SKM-1 (cell line): ENCODE measurements at regions not wholly inside any gene's neighbourhood (a gene's known extent, or its start where the extent isn't known, plus 50 kb on each side); places are given as distances from the start of the nearest gene placed in this dataset.
"Not testable (repeated sequence)": the region's sequence is repeated elsewhere in the genome, so short reads cannot be mapped to it uniquely, and the experiment has no call there.

Source experiments
- DNase-seq: peaks from one replicate; lab custom pipeline; 2025; ENCODE audit not compliant: unreplicated experiment; lab: John Stamatoyannopoulos, UW

DNA sequence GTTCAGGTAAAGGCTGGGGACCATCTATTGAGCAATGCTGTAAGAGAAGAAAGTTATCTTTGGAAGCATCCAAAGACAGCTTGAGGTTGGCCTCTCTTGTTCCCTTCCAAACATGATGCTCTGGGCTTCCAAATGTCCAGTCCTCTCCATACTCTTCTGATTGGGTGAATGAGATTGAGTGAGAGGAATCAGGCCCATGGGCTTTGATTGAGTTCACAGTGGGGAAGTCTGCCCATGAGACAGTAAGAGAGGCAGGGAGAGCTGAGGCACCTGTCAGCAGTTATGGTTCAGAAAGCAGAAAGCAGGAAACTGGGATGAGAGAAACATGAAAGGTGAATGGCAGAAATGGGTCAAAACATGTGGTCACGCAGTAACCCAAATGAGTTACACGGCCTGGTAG lies 1006.9 kb downstream of the VRK1 start:
- no peak for DNase-seq

DNA sequence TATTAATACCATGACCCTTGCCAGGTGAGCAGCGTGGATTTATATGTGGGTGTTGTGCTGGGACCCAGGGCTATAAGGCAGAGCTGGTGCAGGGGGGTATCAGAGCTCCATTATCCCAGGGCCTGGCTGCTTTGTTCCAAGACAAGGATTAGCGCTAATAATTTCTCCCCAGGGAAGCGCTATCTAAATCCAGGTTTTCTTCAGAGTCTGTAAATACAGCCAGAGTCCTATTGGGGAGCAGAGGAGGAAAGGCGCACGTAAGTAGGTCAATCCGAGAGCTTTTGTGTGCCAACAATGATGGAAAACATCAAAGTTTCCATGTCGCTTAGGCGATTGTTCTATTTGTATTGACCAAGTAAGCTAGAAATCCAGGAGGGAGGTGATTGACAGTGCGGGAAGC lies 1009.7 kb downstream of the VRK1 start:
- no peak for DNase-seq

DNA sequence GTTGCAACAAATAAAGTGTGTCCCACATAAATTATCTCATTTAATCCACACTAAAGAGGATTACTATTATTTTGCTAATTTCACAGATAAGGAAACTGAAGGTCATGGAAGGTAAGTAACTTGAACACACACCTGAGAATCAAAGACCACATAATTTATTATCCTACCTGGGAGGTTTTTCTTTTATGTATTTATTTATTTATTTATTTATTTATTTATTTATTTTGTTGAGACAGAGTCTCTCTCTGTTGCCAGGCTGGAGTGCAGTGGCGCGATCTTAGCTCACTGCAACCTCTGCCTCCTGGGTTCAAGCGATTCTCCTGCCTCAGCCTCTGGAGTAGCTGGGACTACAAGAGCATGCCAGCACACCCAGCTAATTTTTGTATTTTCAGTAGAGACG lies 1011.4 kb downstream of the VRK1 start:
- DNase-seq = not testable (repeated sequence)

DNA sequence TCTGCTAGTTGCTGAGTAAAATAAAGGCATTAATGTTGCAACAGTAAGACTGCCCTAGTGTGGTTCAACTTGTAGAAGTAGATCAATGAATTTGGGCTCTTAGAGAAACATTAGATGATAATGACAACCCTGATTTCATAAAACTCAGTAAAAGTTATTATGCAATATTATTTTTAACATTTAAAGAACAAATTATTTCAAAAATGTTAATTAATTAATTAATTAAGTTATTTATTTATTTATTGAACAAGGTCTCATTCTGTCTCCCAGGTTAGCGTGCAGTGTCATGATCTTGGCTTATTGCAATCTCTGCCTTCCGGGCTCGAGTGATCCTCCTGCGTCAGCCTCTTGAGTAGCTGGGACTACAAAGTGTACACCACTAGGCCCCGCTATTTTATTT lies 1016.4 kb downstream of the VRK1 start:
- DNase-seq = no peak

DNA sequence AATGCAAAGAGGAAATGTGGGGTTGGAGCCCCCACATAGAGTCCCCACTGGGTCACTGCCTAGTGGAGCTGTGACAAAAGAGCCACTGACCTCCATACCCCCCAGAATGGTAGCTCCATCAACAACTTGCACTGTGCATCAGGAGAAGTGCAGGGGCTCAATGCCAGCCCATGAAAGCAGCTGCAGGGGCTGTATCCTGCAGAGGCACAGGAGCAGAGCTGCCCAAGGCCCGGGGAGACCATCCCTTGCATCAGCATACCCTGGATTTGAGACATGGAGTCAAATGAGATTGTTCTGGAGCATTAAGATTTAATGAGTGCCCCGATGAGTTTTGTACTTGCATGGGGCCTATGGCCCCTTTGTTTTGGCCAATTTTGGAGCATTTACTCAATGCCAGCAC lies 1023.6 kb downstream of the VRK1 start:
- DNase-seq = no peak

DNA sequence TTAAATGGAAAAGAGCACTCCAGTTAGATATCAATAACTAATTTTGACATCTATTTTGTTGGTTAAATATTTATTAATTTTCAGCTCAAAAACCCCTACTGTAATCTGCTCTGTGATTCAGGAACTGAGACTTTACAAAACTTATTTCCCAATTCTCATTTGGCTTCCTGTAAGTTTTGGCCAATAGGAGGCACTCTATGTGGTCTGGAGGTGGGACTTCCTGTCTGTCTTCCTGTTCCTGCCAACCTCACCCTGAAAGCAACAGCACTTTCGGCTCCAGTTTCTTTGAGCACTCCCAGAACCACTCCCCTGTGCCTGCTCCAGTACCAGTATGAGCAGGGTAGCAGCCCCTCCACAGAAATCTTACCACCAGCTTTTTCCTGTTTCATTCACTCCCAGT lies 1027.0 kb downstream of the VRK1 start:
- DNase-seq = no peak

DNA sequence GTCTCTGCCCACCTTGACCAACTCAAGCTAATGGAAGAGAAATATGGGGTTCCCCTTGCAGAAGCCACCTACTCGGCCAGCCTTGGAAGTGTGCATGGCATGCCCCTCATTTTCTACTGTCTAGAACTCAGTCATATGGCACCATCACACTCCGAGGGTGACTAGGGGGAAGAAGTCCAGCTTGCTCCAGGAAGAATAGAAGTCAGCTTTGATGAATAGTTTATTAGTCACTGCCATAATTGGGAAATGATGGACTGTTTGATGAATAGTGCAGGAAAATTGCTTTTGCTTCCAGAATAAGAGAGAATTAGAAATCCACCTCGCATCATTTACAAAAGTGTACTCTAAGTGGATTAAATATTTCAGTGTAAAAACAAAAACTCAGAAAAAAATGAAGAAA lies 1030.6 kb downstream of the VRK1 start:
- DNase-seq = no peak

DNA sequence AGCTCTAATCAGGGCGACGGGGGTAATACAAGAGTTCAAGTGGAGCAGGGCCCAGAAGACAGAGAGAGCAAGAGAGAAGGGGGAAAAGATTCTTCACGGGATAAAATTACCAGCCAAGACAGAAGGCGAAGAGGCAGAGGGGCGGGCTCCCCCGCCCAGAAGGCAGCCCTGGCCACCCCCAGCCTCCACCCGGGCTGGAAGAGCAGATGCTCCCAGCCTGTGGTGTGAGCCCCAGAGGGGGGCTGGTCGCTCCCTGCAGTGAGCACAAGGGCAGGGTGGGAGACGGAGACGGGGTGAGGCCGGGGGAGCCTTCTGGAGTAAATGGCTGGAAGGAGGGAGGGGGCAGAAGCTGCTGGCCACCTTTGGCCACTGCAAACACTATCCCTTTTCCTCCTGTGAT lies 1035.6 kb downstream of the VRK1 start:
- DNase-seq = no peak

DNA sequence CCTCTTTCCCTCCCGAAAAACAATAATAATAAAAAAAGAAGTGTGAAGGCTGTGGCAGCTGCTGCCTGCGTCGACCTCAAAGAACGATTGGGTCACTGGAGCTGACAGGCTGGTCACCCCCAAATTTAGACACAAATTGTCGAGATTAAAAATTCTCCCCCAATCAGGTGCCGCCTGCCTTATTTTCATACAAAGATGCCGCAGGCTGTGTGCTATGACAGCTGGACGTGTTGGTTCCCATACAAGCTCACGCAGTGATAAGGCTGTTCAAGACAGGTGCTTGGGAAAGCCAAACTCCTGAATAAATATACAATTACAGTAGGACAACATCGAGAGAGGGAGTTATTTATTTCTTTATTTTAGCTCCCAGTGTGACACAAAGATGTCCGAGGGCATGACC lies 1041.8 kb downstream of the VRK1 start:
- DNase-seq = no peak

DNA sequence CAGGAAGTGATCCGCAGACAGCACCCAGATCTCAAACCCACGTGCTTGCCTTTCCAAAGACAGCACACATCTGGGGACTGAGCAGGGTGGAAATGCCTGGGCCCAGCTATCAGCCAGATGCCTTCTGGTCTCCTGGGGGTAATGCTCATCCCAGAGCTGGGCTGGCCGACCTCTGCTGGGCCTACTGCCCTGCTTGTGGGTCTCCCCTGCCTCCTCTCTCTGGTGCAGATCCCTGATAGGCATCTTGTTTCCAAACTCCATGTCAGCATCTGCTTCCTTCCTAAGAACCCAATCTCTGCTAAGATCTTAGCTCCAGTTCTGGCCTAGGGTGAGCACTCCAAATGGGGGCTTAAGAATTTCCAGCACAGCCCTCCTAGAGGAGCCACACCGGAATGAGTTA lies 1043.0 kb downstream of the VRK1 start:
- DNase-seq = no peak

DNA sequence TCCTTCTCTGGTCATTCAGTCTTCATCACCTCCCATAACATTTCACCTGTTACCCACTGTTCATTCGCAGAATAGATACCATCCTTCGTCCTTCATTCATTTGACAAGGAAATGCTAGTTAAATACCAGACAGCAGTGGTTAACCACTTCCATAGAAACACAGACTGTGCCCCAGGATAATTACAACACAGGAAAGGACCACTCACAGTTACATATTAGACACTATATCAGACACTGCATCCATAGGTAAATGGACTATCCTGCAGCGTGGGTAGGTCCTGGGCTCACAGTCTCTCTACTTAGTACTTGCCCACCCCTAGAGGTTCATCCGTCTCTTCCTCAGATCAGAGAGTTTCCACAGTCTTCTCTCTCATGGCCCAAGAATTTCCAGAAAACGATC lies 1044.6 kb downstream of the VRK1 start:
- no peak for DNase-seq

DNA sequence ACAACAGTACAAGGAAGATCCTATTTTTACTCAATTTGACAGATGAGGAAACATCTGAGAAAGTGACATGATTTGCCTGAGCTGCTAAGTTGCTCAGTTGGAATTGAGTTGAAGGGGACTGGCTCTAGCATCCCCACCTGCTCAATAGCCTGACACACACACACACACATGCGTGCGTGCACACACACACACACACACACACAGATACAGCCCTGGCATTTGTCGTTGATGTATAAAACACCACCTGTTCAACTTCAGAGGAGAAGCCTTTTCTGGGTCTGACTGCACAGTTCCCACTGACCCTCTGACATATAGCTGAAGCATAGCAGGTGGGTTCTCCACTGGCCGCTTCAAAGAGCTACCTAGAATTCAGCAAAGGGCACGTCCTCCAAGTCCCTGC lies 1045.9 kb downstream of the VRK1 start:
- no peak for DNase-seq

DNA sequence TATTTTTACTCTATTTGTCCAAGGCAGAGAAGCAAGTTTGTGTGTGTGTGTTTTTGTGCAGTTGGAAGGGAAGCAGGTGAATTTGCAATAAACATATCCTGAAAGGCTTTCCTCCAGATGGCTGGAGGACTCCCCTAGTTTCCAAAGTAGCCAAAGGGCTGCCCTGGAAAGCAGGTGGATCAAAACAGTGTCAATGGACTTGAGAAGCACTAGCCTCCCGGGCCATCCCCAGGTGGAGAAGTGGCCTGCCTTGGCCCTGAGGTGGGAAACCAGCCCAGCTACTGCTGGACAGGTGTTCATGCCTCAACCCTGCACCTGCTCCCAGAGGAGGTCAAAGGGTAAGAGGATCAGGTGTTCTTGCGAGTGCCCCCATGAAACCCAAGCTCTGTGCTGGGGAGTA lies 1046.9 kb downstream of the VRK1 start:
- DNase-seq = no peak

DNA sequence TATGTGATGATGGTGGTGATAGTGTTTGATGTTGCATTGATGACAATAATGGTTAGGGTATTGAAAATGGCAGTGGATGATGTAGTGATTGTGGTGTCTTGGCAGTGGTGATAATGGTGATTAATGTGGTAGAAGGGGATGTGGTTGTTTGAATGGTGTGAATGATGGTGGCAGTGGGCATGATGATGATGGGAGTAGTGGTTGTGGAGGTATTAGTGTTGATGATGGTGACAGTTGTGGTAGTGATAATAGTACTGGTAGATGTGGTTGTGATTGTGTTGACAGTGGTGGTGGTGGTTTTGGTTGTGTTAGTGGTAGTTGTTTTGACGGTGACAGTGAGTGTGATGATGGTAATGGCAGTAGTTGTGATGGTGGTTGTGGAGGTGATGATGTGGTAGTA lies 1049.0 kb downstream of the VRK1 start:
- DNase-seq = no peak

DNA sequence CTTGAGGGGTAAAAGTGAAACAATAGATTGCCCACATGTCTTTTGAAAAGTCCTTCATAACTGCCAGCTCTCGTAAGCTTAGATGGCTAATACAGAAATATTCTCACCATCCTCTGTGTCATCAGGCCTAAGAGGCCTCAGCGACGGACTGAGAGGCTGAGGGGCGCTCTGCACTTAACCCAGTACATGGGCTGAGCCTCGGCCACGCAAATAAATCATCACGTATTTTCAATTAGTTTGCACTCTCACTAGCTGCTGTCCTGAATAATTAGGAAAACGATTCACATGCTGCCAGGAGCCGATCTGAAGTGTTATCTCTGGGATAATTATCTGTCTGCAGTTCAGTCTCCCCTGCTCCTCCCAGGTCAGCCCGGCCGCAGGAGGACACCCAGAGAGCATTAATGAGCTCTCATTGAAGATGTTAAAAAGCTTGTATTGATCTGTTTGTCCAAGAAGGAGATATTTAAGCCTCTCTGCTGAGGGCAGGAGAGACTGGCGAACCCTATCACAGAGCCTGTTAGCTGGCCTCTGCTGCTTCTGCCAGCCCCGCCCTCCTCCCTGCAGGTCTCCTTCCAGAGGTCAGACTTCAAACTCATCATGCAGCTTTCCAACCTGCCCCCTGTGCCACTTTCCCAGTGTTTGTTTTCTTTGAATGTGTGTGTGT lies 1051.3 kb downstream of the VRK1 start:
- no peak for DNase-seq

DNA sequence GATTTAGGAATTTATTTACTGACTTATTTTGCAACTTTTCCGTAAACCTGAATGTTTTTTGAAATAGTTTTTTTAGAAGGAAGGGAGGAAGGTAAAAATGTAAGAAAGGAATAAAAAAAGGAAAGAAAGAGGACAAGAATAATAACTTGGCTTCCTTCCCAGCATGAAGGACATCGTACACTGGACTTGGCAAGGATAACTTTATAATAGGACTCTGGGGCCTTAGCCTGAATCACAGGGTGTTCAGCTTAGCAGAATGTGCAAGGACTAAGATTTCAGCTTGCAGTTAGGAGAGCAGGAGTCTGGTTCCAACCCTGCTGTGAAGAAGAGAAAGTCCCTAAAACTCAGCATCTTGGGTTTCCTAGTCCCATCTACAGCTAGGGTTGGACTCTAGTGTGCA lies 1053.3 kb downstream of the VRK1 start:
- DNase-seq = no peak

DNA sequence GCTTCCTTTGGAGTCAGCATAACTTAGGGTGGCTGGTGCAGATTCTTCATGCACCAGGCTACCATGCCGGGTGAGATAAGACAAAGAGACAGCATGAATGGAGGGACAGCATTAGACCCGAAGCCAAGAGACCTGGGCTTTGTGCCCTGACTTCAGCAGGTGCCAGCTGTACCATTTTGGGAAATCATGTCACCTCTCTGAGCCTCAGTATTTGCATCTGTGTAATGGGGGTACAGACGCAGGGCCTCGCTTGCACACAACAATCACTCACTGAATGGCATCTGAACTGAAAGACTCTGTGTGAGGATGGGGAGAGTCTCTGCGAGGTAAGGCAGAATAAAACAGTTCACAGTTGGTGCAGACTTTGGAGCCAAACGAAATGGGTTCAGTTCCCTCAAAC lies 1053.7 kb downstream of the VRK1 start:
- no peak for DNase-seq

DNA sequence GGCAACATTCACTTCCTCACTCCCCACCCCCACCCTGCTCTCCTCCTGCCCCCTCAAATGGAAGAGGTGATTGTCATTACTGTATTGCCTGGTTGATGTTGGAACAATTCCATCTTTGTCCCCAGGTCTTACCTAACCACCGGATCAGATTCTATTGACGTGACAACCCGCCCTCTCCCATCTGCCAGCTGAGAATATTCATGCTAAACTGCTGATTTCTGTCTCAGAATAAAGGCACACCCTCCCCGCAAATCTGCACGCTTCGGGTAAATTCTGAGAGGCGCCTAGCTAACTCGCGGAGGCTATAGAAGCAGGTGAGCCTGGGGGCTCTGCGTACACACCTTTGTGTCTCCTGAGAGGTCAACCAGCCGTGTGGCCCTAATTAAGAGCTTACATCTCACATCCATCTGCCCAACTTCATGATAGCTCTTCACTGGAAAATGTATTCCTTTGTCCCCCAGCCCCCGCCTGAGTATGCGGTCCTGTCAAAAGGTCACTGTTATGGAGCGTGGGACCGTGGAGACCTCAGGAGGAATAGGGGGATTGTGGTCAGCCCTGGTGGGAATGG lies 1054.3 kb downstream of the VRK1 start:
- DNase-seq = no peak

DNA sequence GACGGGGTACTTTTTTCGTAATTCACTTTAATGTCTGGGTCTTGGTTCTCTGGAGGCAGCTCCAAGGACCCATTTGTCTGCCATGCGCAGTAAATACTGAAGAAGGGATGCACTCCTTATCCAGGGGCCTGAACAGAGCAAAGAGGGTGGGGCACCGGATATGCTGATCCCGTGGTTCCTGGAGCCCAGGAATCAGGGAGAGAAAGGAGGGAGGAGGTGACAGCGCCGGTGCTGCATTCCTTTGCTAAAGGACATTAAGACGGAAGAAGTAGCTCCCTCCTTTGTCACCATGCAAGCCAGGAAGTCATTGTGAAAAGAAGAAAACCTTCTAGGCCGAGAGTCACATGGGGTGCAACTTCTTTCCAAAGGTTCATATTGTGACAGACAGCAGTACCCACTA lies 1057.7 kb downstream of the VRK1 start:
- no peak for DNase-seq

DNA sequence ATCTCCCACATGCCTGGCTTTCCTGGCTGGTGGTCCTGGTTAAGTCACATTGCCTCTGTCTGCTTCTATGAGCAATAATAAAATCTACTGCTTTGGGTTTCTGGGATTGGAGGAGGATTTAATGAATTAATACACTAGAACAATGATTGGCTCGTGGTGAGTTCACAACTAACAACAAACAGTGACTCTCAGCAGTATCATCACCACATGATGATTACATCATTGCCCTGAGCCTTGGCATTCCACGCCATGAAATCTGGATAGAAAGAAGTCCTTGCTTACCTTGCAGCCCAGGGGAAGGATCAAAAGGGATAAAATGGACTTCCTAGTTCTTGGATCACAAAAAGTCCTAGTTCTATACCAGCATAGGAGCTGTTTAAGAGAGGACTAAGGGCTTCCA lies 1069.0 kb downstream of the VRK1 start:
- no peak for DNase-seq

DNA sequence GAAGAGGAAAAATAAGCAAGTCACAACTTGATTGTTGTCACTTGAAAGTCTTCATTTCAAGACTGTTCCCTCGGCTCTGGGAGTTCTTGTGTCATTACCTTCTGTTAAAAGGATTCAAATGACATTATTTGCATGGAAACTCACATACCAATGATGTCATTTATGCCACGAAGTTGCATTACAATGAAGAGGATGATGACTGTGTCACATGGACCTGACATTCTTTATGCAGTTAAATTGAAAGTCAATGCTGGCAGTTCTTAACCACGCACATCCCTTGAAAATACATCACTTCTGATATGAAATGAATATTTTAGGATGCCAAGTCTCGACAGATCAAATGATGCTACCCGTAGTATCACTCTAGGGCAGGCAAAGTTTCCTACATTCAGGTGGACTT lies 1069.5 kb downstream of the VRK1 start:
- DNase-seq = no peak

DNA sequence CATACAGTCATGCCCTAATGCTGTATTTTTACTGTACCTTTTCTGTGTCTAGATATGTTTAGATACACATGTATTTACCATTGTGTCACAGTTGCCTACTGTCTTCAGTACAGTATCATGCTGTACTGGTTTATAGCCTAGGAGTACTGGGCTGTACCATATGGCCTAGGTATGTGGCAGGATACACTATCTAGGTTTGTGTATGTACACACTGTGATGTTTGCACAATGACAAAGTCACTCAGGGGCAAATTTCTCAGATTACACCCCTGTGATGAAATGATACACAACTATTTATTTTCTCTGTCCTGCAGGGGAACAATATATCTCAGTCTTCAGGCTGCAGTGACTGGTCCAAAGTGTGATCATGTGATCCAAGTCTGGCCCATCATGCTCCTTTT lies 1076.1 kb downstream of the VRK1 start:
- DNase-seq = no peak

DNA sequence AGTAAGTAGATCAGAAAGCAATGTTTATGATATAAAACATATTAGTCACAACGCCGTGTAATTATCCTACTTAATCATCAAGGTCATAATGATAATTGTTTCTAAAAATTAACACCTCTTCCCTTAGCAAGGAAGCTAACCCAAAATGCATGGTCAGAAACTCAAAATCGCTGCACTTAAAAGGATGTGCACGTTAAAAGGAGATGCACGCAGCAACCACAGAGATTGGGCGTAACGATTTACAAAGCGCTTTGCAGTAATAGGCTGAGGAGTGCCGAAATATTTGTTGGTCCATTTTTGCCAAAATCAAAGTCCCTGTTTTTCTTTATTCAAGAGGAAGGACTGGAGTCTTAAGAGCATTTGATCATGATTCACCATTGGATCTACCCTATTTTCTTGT lies 1077.2 kb downstream of the VRK1 start:
- DNase-seq = no peak
